8988T (cell line): ENCODE measurements at regions not wholly inside any gene's neighbourhood (a gene's known extent, or its start where the extent isn't known, plus 50 kb on each side); places are given as distances from the start of the nearest gene placed in this dataset.
A peak's percentile ranks its signal among the peaks of the same experiment; 100 is the strongest.

Experiments
- DNase-seq: peaks from one replicate; pipeline ENCODE4 v3.0.0; 2011

DNA sequence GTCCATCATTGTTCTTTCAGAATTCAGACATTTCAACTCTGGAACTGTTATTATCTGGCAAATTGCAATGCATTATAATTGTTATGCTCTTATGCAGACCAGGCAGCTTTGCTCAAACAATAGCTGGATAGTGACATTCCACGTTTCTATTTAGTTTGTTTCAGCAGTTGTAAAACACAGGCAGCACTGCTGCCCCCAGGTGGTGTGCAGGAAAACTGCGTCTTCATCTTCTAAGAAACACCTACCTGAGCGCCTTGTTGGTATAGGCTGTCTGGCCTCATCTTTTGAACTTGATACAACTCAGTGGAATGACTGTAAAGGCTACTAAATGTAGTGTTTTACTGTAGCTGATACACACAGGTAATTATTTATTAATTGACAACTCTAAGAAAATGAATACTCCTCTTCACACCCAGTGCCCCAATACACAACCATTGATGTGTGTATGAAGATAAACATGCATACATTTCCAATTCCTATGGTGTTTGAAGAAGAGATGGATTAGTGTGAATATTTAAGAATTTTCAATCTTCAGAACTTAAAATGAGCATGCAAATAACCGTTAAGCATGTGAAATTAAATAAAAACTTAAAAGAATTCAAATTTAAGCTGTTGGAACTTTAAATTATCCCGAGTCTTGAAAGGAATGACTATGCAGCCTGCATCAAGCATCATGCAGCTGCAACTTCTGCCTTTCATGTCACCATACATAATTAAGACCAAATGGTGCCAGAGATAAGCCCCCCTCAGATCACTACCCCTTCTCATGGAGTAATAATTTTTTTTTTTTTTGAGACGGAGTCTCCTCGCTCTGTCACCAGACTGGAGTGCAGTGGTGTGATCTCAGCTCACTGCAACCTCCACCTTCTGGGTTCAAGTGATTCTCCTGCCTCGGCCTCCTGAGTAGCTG, 85.6 kb downstream of the CD8B2 start:
- no peak for DNase-seq

DNA sequence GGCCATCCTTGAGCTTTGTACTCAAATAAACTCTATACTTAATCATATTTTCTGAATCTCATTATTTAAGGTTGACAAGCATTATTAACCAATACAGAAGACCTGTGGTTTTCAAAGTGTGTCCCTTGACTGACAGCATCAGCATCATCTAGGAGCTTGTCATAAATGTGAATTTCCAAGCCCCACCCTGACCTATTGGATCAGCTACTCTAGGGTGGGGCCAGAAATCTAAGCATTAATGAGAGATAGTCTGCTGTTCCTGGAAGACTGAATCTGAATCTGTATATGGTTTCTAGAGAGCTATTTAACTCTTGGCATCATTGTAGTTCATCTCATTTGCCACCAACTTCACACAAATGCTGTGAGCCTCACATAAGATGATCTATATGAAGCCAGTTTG, 86.6 kb downstream of the CD8B2 start:
- DNase-seq: no peak

DNA sequence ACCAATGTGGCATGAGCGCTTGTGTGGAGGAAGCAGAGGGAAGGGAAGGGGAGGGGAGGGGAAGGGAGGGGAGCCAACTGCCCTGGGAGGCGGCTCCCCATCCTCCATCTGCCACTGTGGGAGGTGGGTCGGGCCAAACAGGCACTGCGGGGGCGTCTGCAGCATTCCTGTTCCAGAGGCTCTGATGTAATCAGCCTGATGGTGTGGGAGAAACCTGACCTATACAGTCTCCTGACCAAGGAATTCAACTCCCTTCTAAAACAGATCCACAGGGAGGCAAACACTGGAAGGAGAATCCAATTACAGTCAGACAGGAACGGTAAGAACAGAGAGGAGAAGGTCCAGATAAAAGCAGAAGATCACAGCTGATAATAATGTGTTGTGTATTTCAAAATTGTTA, 88.8 kb downstream of the CD8B2 start:
- no peak for DNase-seq

DNA sequence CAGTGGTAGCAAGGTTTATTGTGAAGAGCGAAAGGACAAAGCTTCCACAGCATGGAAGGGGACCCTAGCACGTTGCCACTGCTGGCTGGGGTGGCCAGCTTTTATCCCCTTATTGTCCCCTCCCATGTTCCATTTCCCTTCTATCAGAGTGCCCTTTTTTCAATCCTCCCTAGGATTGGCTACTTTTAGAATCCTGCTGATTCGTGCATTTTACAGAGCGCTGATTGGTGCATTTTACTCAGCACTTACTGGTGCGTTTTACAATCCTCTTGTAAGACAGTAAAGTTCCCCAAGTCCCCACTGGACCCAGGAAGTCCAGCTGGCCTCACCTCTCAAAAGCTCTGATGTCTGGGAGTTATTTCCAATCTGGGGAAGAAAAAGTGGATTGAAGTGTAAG, 90.1 kb downstream of the CD8B2 start:
- DNase-seq: no peak

DNA sequence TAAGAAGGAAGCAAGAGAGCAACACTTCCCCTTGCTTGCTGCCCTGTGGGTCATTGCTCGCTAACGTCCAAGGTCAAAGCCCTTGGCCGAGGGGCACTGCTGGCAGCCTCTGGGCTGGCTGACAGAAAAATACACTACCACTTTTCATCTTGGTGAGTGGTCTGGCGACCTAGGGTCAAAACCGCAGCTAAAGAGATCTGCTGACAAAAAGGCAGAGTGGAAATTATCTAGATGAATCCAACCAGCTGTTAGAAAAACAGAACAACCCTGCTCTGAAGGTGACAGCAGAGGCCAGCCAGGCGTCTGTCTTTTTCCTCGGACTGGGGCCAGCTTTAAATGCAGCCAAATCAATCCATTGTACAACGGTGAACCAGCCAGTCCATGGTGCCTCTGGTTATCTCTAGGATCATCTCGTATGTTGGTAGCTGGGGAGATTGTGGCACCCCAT, 92.6 kb downstream of the CD8B2 start:
- DNase-seq: no peak

DNA sequence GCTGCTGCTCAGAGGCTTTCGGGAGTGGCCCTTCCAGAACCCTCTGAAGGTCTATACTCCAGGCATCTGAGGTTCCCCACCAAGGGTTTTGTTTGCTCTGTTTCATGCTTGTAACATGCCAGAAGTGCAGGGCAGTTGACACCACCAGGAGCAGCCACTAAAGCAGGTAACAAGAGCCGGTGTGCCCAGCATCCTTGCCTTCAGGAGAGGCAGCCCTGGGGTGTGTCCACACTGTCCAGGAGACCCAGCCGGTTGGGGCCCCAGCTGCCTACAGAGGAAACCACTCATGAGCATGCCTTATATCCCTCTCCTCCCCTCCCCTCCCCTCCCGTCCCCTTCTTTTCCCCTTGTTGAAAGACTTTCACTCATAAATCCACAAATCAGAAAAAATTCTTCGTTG, 93.1 kb downstream of the CD8B2 start:
- no peak for DNase-seq

DNA sequence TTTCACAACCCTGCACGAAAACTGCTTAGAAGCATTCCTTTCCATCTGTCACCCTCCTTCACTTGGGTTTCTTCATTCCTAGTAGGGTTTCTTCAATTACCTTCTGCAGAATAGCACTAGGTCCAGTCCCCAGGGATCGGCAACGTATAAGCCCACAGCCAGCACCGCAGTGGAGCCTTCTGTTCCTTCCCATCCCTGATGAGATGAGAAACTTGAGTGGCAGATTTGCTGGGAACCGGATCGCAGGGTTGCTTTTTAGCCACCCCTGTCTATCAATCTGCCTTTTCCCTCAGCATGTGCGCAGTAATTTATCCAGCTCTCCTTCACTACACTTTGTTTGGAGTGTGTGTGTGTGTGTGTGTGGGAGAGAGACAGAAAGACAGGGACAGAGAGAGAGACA, 94.2 kb downstream of the CD8B2 start:
- no peak for DNase-seq

DNA sequence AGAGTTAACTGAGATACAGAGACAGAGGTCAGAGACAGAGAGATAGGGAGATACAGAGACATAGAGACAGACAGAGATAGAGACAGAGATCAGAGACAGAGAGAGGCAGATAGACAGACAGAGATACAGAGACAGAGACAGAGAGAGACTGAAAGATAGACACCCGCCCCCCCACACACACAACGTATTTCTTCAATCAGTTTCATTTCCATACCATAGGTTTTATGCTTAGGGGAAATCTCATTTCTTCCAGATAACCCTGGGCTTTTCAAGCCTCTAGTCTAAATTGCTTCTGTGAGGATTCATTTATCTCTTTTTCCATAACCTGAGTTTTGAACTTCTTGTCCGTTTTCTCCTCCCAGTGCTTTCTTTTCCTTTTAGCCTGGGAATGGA, 94.6 kb downstream of the CD8B2 start:
- no peak for DNase-seq

DNA sequence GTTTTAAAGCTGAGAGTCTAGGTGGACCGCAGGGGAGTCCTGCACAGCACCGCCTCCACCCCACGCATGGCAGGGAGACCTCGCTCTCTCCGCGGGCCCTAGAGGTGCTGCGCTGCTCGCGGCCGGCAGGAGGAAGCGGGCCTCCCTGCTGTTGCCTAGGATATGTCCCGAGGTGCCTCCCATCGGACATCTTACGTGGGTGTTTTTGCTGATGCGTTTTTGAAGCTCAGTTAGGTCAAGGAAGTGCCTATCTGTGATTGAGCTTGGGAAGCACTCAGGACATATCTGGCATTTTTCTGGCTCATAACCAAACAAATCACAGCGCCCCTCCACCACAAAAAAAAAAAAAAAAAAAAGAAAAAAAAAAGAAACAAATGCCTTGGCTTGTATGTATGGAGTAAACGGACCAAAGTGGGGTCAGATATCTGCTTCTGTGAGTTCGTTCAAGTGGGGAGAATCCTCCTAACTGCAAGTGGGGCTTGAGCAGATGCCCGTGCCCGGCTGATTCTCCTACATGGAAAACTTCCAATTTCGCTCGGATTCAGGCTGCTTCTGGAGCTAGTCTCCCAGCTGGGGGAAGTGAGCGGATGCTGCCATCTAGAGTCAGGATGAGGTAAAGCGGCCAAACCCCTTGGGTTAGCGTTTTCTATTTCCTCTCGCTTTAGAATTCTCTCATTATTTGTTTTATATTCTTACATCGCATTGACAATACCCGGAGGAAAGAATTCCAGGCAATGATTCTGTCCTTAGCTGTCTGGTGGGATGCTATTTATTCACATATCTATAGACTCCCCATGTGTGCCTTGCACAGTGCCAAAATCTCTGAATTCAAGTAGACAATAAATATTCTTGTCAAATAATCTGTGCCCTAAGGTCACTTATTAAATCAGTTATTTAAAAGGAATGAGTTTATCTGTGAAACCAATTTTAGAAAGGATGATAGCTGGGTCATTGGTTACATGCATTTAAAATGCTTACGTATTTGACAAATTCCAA, 95.3 kb downstream of the CD8B2 start:
- peak; percentile 91 for DNase-seq

DNA sequence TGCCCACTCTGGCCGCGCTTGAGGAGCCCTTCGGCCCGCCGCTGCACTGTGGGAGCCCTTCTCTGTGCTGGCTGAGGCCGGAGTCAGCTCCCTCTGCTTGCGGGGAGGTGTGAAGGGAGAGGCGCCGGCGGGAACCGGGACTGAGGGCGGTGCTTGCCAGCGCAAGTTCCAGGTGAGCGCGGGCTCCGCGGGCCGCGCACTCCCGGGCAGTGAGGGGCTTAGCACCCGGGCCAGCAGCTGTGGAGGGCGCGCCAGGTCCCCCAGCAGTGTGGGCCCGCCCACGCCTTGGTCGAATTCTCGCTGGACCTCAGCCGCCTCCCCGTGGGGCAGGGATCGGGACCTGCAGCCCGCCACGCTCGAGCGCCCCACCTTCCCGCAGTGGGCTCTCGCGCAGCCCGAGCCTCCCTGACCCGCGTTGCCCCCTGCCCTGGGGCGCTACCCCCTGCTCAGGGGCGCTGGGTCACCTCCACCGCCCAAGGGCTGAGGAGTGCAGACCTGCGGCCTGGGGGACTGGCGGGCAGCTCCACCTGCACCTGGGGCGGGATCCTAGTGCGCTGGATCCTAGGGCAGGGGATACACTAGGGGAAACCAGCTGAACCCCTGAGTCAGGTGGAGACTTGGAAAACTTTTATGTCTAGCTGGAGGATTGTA, 97.3 kb downstream of the CD8B2 start:
- no peak for DNase-seq

DNA sequence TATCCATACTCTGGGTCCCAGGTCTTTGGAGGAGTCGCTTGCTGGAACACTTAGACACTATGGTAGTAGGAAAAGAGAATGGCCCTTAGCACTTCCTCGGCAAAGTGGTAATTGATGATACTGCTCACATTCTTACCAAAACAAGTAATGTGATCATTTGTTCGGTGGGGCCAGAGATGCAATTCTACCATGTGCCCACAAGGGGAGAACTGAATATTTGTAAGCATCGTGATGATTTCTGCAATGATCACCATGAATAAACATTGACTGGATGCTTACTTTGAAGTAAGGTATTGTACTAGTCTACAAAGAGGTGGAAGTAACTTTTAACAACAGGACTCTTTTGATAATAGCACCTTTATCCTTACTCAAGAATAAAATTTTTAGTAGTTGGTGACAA, 109.7 kb downstream of the CD8B2 start:
- no peak for DNase-seq

DNA sequence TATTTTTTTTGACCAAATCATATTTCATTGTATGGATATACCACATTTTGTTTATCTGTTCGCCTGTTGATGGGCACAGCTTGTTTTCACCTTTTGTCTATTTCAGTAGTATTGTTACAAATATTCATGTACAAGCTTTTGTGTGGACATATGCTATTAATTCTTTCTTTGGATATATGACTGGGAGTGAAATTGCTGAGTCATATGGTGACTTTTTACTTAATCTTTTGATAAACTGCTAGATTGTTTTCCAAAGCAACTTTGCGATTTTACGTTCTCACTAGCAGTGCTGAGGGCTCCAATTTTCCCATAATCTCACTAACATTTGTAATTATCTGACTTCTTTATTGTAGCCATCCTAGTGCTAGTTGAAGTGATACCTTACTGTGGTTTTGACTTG, 112.4 kb downstream of the CD8B2 start:
- no peak for DNase-seq

DNA sequence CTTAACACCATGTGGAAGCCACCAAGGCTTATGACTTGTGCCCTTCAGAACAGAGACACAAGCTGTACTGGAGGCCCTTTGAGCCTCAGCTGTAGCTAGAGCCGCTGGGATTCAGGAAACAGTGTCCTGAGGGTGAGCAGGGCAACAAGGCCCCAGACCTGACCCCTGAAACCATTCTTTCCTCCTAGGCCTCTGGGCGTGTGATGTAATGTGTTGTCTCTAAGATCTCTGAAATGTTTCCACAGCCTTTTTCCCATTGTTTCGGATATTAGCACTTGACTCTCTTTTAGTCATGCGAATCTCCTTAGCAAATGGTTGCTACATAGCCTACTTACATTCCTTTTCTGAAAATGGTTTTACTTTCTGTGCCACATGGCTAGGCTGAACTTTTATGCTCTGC, 114.9 kb downstream of the CD8B2 start:
- no peak for DNase-seq

DNA sequence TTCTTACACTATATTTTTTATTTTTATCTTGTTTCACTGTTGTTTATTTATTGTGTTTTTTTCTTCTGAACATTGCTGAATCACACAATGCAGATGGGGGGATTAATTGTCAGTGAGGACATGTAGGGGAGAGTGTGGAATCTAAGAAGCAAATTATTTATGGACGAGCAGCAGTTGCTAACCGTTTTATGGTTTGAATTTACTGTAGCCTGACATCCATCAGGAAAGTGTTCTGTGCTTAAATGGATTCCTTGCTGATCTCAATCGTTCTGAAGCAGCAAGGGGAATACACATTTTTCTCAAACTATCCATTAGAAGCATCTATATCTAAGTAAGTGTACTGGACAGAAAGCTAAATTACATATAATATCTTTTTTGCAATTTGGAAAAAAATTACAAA, 119.5 kb downstream of the CD8B2 start:
- DNase-seq: no peak

DNA sequence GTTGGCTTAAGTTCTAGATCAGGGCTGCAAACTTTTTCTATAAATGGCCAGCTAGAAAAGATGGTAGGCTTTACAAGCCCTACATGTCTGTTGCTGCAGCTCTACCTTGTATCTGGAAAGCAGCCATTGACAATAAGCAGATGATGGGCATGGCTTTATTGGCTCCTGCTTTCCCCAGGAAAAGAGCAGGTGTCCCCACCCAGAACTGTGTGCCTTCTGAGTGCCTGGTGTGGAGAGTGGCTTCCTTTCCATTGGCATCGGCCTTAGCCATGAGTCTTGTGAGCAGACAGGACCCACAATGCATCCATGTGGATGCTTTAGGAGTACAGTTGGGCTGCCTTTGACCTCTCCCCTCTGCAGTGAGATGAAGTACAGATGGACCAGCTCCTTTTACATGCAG, 120.2 kb downstream of the CD8B2 start:
- DNase-seq: no peak

DNA sequence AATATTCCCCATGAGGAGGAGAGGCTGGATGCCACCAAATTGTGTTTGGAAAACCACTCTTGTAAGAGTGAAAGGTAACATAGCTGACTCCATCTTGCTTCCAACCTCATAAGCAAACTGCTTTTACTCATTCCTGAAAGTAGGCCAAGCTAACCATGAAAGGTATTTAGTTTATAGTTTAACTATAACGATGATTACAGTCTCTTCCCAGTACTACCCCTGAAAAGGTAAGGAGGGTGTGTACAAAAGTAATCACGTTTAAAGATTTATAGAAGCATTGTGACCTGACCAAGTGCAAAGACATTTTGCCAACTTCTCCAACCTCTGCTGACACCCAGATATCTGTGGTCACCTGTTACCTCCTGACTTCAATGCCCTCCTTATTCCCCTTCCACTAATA, 122.6 kb downstream of the CD8B2 start:
- no peak for DNase-seq

DNA sequence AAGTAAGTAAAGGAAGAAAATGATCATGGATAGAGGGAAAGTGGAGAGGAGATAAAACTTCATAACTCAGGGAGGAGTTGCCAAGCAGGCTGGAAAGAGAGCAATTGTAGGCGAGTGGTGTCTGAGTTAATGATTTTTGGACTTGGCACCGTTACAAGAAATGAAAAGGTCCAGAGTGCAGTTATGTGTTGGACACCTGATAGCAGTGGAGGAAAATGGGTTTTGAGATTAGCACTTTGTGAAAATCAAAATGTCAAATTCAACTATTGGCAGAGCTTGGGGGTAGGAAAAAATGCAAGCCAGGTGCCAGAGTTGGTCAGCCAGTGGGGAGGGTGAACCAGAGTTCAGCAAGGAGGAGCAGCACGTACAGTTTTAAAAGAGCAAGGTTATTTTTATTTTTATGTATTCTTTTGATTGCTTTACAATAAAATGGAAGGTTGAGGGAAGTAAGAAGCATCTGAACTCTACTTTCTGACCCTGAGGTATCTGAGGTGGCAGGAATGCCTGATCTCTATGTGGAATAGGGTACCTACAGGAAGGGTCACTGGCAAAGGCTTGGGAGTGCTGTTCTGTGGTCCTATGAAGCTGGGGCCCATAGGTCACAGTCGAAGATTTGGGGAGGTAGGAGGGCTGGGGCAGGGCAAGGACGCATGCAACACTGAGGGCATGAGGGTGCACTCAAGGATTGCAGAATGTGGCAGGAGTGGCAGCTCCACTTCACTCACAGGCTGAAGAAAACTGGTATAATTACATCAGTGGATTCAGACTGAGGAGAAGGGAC, 127.5 kb downstream of the CD8B2 start:
- DNase-seq: no peak

DNA sequence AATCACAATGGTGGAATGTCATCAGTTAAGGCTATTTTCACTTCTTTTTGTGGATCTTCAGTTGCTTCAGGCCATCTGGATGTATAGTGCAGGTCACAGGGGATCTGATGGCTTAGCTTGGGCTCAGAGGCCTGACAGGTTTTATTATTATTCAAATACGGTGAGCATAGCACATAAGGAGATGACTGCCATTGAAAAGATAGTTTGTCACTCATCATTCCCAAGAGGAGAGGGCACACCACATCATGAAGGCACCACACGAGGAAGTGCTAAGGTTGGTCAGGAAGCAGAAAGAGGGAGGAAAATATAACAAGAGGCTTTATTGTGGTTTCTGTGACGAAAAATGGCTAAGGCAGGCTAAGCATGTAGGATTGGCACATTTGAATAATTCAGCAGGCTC, 131.4 kb downstream of the CD8B2 start:
- no peak for DNase-seq

DNA sequence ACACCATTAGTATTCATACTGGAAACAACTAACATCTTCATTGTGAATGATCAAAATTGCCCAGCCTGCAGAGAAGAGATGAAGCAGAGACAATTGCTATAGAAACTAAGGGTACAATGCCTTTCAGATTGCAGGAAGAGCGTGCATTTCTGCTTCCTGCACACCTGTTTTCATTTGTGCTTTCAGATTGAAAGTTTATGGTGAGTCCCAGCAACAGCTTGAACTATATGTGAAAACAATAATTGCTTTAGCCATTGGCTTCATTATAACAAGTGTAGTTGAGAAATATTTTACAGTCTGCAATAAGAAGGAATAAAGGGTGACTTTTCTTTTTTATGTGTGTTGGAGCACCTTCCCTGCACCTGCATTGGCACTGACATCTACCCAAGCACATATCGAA, 136.3 kb downstream of the CD8B2 start:
- DNase-seq: no peak

DNA sequence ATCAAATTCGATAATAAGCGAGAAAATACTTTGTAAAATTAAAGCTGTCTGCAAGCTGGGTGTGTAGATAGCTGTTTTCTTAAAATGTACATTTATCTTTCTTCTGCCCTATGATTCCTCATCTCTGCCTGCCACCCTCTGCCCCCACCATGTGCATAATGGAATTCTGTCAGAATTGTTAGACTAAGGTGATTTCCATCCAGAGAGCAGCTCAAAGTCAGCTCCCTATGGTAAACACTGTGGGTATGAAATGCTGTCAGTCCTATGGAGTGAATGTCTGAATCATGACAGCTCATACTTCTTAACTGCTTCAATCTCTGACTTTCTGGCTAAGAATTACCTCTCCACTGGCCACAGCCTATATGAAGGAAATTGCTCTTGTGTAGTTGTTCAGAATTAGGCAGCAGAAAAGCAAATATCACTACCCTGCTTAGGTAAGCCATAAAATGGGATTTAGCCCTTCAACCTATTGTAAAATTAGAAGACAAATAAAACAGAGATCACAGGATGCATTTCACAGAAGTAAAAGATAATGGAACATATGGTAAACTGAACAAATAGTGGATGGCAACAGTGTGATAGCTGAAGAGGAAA, 137.7 kb downstream of the CD8B2 start:
- DNase-seq: no peak

DNA sequence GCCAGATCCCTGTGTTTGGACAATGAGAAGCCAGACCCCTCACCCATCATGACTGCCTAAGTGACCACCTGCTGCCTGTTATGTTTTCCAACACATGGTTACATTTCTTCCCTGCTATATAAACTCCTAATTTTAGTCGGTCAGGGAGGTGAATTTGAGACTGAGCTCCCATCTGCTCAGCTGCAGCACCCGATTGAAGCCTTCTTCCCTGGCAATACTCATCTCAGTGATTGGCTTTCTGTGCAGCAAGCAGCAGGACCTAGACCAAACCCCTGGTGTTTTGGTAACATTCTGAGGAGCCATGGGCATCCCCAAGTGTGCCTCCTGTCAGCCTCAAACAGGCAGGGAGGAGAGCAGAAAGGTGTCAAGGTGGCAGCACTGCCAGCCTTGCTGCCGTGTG, 141.2 kb downstream of the CD8B2 start:
- DNase-seq: no peak

DNA sequence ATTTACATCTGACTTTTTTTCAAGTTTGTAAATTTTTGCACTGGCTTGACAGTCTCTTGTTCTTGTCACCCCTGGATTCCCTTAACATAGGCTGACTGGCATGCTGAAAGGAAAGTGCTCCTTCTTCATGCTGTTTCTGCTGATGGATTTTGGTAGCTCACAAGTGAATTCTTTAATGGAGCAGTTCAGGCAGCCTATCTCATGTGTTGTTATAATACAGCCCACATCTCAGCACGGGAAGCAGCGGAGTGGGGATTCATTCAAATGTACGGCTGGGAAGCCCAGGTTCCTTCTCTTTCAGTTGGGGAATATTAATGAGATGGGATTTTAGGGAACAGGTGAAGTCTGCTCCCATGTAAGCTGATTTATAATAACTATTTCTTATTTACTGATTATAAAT, 142.8 kb downstream of the CD8B2 start:
- DNase-seq: no peak
